WTC11 (cell line): ENCODE measurements at regions not wholly inside any gene's neighbourhood (a gene's known extent, or its start where the extent isn't known, plus 50 kb on each side); places are given as distances from the start of the nearest gene placed in this dataset.

Source experiments
- ATAC-seq: fragments of 200-7000 bp; cut with Tn5 transposase; 2 replicates; pipeline ENCODE4 v1.10.0; 2021; ENCODE audit warnings: mild to moderate bottlenecking, moderate library complexity
- CTCF ChIA-PET: fragments of 300-600 bp; sonication (Branson Sonifier 250); formaldehyde crosslinking; loops from one replicate; lab custom pipeline; 2021; ENCODE audit warnings: antibody characterized with exemption; lab: Charles Lee
- POLR2A ChIA-PET: fragments of 350-600 bp; sonication (Branson Sonifier 250); formaldehyde crosslinking; loops from one replicate; lab custom pipeline; 2021; ENCODE audit warnings: antibody characterized with exemption; lab: Charles Lee
- DNase-seq: peaks from one replicate; pipeline ENCODE4 v3.0.0; 2021; ENCODE audit warnings: low spot score
- H3K27ac Mint-ChIP-seq: 2 replicates; pipeline ENCODE4 v1.8.0; 2021; ENCODE audit warnings: mixed read lengths
- H3K27me3 Mint-ChIP-seq: 2 replicates; pipeline ENCODE4 v1.8.0; 2021; ENCODE audit warnings: low read depth, mild to moderate bottlenecking, moderate library complexity, mixed read lengths
- H3K36me3 Mint-ChIP-seq: 2 replicates; pipeline ENCODE4 v1.8.0; 2021; ENCODE audit warnings: mixed read lengths
- H3K4me1 Mint-ChIP-seq: 2 replicates; pipeline ENCODE4 v1.8.0; 2022; ENCODE audit warnings: mixed read lengths
- H3K4me3 Mint-ChIP-seq: 2 replicates; pipeline ENCODE4 v1.8.0; 2021; ENCODE audit warnings: mild to moderate bottlenecking, moderate library complexity, mixed read lengths
- H3K9me3 Mint-ChIP-seq: 2 replicates; pipeline ENCODE4 v1.8.0; 2021; ENCODE audit warnings: mixed read lengths
- ATF1 ChIP-seq: sonication (generic); formaldehyde crosslinking; IDR thresholded peaks from 2 replicates; pipeline ENCODE4 v1.8.1; 2023; ENCODE audit warnings: mild to moderate bottlenecking, moderate library complexity, missing genetic modification reagents
- E2F5 ChIP-seq: sonication (generic); formaldehyde crosslinking; IDR thresholded peaks from 2 replicates; pipeline ENCODE4 v1.8.1; 2022; ENCODE audit warnings: mild to moderate bottlenecking, moderate library complexity, missing genetic modification reagents
- EMX1 ChIP-seq: fragments of 250-450 bp; sonication (Bioruptor Pico); IDR thresholded peaks from 2 replicates; pipeline ENCODE4 v1.8.0; 2021; ENCODE audit warnings: mild to moderate bottlenecking
- ESRRA ChIP-seq: sonication (generic); formaldehyde crosslinking; IDR thresholded peaks from 2 replicates; pipeline ENCODE4 v1.8.1; 2022; ENCODE audit warnings: mild to moderate bottlenecking, missing genetic modification reagents, borderline replicate concordance
- IRF2 ChIP-seq: sonication (generic); formaldehyde crosslinking; IDR thresholded peaks from 2 replicates; pipeline ENCODE4 v1.8.0; 2022; ENCODE audit warnings: low read depth, missing genetic modification reagents, borderline replicate concordance
- KAT7 ChIP-seq: sonication (generic); formaldehyde crosslinking; IDR thresholded peaks from 2 replicates; pipeline ENCODE4 v1.8.1; 2023; ENCODE audit warnings: missing genetic modification reagents, mild to moderate bottlenecking, borderline replicate concordance
- MYBL2 ChIP-seq: sonication (generic); formaldehyde crosslinking; IDR thresholded peaks from 2 replicates; pipeline ENCODE4 v1.8.1; 2023; ENCODE audit warnings: mild to moderate bottlenecking, moderate library complexity, missing genetic modification reagents
- NFATC4 ChIP-seq: fragments of 250-450 bp; sonication (Bioruptor Pico); IDR thresholded peaks from 2 replicates; pipeline ENCODE4 v1.9.0; 2021; ENCODE audit warnings: mild to moderate bottlenecking
- NFE2L1 ChIP-seq: sonication (generic); formaldehyde crosslinking; IDR thresholded peaks from 2 replicates; pipeline ENCODE4 v1.8.1; 2023; ENCODE audit warnings: missing genetic modification reagents
- NFYB ChIP-seq: sonication (generic); formaldehyde crosslinking; conservative IDR thresholded peaks from 2 replicates; pipeline ENCODE4 v1.8.0; 2022; ENCODE audit warnings: low read depth, missing genetic modification reagents
- NR1H2 ChIP-seq: sonication (generic); formaldehyde crosslinking; IDR thresholded peaks from 2 replicates; pipeline ENCODE4 v1.9.0; 2021; ENCODE audit warnings: mild to moderate bottlenecking, moderate library complexity, missing genetic modification reagents
- NR2C2 ChIP-seq: sonication (generic); formaldehyde crosslinking; IDR thresholded peaks from 2 replicates; pipeline ENCODE4 v1.8.0; 2022; ENCODE audit warnings: mild to moderate bottlenecking, missing genetic modification reagents
- NR3C1 ChIP-seq: sonication (generic); formaldehyde crosslinking; conservative IDR thresholded peaks from 2 replicates; pipeline ENCODE4 v1.8.1; 2023; ENCODE audit warnings: low read depth, mild to moderate bottlenecking, missing genetic modification reagents
- PRRX2 ChIP-seq: fragments of 250-450 bp; sonication (Bioruptor Pico); IDR thresholded peaks from 2 replicates; pipeline ENCODE4 v1.8.0; 2021; ENCODE audit warnings: mild to moderate bottlenecking
- RELA ChIP-seq: sonication (generic); formaldehyde crosslinking; IDR thresholded peaks from 2 replicates; pipeline ENCODE4 v1.8.1; 2022; ENCODE audit warnings: missing genetic modification reagents, mild to moderate bottlenecking, borderline replicate concordance
- SMAD3 ChIP-seq: sonication (generic); formaldehyde crosslinking; IDR thresholded peaks from 2 replicates; pipeline ENCODE4 v1.8.0; 2022; ENCODE audit warnings: missing genetic modification reagents, mild to moderate bottlenecking, borderline replicate concordance
- SOX15 ChIP-seq: fragments of 250-450 bp; sonication (Bioruptor Pico); IDR thresholded peaks from 2 replicates; pipeline ENCODE4 v1.9.0; 2021; ENCODE audit warnings: mild to moderate bottlenecking
- SP1 ChIP-seq: sonication (generic); formaldehyde crosslinking; conservative IDR thresholded peaks from 2 replicates; pipeline ENCODE4 v1.8.1; 2022; ENCODE audit warnings: missing genetic modification reagents
- TCF7 ChIP-seq: sonication (generic); formaldehyde crosslinking; IDR thresholded peaks from 2 replicates; pipeline ENCODE4 v1.8.0; 2022; ENCODE audit warnings: mild to moderate bottlenecking, low read depth, missing genetic modification reagents, moderate library complexity
- USF1 ChIP-seq: sonication (generic); formaldehyde crosslinking; IDR thresholded peaks from 2 replicates; pipeline ENCODE4 v1.8.0; 2022; ENCODE audit warnings: mild to moderate bottlenecking, missing genetic modification reagents
- ZBTB21 ChIP-seq: sonication (generic); formaldehyde crosslinking; IDR thresholded peaks from 2 replicates; pipeline ENCODE4 v1.8.1; 2023; ENCODE audit warnings: mild to moderate bottlenecking, missing genetic modification reagents, borderline replicate concordance
- ZNF121 ChIP-seq: sonication (generic); formaldehyde crosslinking; IDR thresholded peaks from 2 replicates; pipeline ENCODE4 v1.8.0; 2023; ENCODE audit warnings: missing genetic modification reagents
- ZNF219 ChIP-seq: sonication (generic); formaldehyde crosslinking; IDR thresholded peaks from 2 replicates; pipeline ENCODE4 v1.8.0; 2023; ENCODE audit warnings: missing genetic modification reagents, mild to moderate bottlenecking, borderline replicate concordance
- ZNF512 ChIP-seq: sonication (generic); formaldehyde crosslinking; IDR thresholded peaks from 2 replicates; pipeline ENCODE4 v1.8.1; 2022; ENCODE audit warnings: missing genetic modification reagents, borderline replicate concordance
- ZNF671 ChIP-seq: fragments of 250-450 bp; sonication (Bioruptor Pico); IDR thresholded peaks from 2 replicates; pipeline ENCODE4 v1.8.0; 2021; ENCODE audit warnings: mild to moderate bottlenecking
- TF ChIP-seq, protein P1 (sequence below): sonication (generic); formaldehyde crosslinking; IDR thresholded peaks from 2 replicates; pipeline ENCODE4 v1.8.0; 2022; ENCODE audit warnings: mild to moderate bottlenecking, missing genetic modification reagents

DNA sequence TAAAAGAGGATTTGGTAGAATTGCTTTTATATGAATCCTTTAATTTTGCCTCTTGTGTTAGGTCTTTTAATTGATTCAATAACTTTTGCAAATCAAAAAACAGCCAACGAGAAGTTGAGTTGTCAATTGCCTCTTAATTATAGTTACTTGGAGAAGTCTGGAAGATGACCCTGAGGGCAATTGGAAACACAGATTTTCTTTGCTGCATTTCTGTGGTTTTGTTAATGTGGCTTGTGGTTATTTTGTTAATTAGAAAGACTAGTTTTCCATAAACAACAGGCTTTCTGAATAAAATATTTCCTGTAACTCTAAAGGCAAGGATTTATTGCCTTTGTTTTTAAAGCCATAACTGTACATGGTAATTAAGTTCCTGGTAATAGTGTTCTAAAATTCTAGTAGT lies 513.0 kb downstream of the EPHA7 start:
- ATAC-seq, result no peak
- CTCF ChIA-PET, result no interaction called here
- POLR2A ChIA-PET, result no interaction called here

GRCh38 chr6:92893741-92894140 lies 525.6 kb downstream of the EPHA7 start:
- ATAC-seq, result no peak
- ChIA-PET POLR2A (no interaction called here), CTCF (interaction anchor here (1.0 kb wide), 1 partner anchor 83 kb away, joined by 3 read pairs; no protein-coding TSS in a partner anchor)
- no peaks in the 10 kb centered on the region for H3K36me3 Mint-ChIP-seq
- no peaks in the 10 kb centered on the region for H3K27me3 Mint-ChIP-seq
- H3K9me3 Mint-ChIP-seq, result no peaks in the 10 kb centered on the region
- no peak for DNase-seq
- H3K4me3 Mint-ChIP-seq, result no peak overlapping the region
- TF ChIP-seq EMX1 (no peak), ZNF121 (no peak), ZNF219 (CRISPR knock-in tag) (no peak), ESRRA (CRISPR knock-in tag) (no peak), KAT7 (CRISPR knock-in tag) (no peak), NFYB (CRISPR knock-in tag) (no peak), SOX15 (CRISPR knock-in tag) (no peak), SMAD3 (CRISPR knock-in tag) (no peak), NFATC4 (CRISPR knock-in tag) (no peak), ZBTB21 (no peak), ZNF512 (CRISPR knock-in tag) (no peak), PRRX2 (CRISPR knock-in tag) (no peak), ATF1 (CRISPR knock-in tag) (no peak), RELA (CRISPR knock-in tag) (no peak), SP1 (CRISPR knock-in tag) (no peak), NR2C2 (no peak)
- no peak overlapping the region for H3K27ac Mint-ChIP-seq
- H3K4me1 Mint-ChIP-seq, result peaks cover 10% of the 10 kb centered on the region

More for the DNA sequence above, 513.0 kb downstream of the EPHA7 start:
- no peak for TF ChIP-seq MYBL2 (CRISPR knock-in tag)
- no peak for TF ChIP-seq TCF7 (CRISPR knock-in tag)
- no peak for TF ChIP-seq IRF2 (CRISPR knock-in tag)
- no peak for TF ChIP-seq E2F5 (CRISPR knock-in tag)
- TF ChIP-seq NR3C1 (CRISPR knock-in tag), result no peak
- TF ChIP-seq USF1 (CRISPR knock-in tag), result no peak
- TF ChIP-seq ZNF671 (CRISPR knock-in tag), result no peak
- TF ChIP-seq, protein P1, sequence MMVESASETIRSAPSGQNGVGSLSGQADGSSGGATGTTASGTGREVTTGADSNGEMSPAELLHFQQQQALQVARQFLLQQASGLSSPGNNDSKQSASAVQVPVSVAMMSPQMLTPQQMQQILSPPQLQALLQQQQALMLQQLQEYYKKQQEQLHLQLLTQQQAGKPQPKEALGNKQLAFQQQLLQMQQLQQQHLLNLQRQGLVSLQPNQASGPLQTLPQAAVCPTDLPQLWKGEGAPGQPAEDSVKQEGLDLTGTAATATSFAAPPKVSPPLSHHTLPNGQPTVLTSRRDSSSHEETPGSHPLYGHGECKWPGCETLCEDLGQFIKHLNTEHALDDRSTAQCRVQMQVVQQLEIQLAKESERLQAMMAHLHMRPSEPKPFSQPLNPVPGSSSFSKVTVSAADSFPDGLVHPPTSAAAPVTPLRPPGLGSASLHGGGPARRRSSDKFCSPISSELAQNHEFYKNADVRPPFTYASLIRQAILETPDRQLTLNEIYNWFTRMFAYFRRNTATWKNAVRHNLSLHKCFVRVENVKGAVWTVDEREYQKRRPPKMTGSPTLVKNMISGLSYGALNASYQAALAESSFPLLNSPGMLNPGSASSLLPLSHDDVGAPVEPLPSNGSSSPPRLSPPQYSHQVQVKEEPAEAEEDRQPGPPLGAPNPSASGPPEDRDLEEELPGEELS, result no peak
- TF ChIP-seq NR2C2, result no peak
- TF ChIP-seq NR1H2 (CRISPR knock-in tag), result no peak
- no peak for TF ChIP-seq NFE2L1 (CRISPR knock-in tag)
- no peak overlapping the region for H3K27ac Mint-ChIP-seq
- no peaks in the 10 kb centered on the region for H3K9me3 Mint-ChIP-seq
- H3K4me1 Mint-ChIP-seq, result peaks cover 27% of the 10 kb centered on the region
- no peaks in the 10 kb centered on the region for H3K27me3 Mint-ChIP-seq
- no peaks in the 10 kb centered on the region for H3K36me3 Mint-ChIP-seq
- no peak overlapping the region for H3K4me3 Mint-ChIP-seq
- DNase-seq, result no peak
